ENCODE measurements at regions not wholly inside any gene's neighbourhood (a gene's known extent, or its start where the extent isn't known, plus 50 kb on each side); places are given as distances from the start of the nearest gene placed in this dataset.
"Not testable (repeated sequence)": the region's sequence is repeated elsewhere in the genome, so short reads cannot be mapped to it uniquely, and the experiment has no call there.

DNA sequence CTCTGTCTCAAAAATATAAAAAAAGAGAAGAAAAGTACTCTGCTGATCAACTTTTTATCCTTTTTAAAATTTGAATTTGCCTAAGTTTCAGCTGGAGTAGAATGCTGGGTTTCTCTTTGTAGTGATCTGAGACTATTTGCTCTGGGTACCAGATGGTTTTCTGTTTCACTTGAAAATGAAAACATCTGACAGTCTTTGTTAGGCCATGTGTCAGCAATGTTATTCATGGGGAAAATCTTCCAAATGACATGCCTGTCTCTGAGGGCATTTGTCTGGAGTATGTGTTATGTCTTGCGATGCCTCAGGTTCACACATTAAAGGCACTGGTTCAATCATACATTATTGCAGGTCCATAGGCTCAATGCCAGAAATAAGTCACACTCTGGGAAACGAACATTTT lies 175.3 kb upstream of the TMEM229A start:
- DNase-seq: no peak

DNA sequence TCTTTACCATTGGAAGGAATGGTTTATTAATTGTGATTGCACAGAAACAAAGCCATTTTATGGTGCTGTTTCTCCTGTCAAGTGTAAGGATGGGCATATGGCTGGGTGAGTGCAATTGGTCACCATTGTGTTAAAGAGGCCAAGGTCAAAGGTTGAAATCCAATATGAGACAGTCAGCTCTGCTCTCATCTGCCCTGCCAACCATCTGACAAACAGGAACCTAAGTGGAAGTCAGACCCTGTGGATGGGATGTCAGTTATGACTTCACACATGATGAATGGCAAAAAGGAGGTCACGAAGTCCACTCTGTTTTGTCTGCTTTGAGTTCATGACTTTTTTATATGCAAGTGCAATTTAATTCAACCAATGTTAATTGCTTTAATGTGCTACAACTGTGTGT lies 172.7 kb upstream of the TMEM229A start:
- DNase-seq: no peak

DNA sequence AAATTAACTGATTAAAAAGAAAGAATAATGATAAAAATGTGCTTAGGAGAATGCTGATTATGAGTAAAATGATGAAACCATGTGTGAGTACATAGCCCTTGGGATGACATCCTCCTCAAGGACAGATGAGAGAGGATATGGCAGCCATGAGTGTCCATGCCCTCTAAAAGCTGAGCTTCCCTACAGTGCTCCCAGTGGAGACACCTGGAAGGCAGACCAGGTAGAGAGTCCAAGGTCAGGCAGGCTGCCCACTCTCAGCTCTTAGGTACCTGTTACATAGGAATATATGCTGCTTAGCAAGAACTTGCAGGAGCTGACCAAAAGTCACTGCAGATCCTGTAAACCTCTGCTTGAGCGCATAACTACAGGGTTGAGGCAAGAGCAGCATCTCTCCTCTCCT lies 169.7 kb upstream of the TMEM229A start:
- DNase-seq: no peak

DNA sequence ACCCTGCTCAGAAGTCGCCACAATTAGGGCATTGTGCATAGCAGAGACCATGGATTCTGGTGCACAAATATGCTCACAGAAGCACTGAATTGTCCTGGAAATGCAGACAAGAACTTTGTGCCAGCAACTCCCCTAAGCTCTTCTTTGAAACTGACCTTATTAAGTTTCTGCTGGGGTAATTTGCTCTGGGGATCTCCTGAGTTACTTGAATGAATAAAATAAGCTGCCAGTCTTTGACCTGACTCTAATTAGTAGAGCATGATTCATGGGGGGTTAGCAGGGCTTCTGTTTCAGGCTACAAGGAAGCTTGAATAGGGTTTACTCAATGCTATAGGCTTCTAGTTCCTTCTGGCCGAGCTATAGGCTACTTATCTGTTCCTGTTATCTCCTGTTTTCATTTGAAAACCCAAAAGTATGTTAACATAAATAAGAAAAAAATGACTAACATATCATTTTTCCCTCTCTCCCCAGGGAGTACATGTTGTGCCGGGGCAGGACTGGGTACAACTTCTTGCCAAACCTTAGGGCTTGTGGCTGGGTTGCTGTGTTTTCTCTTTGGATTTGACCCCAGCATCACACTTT lies 169.0 kb upstream of the TMEM229A start:
- DNase-seq: no peak

DNA sequence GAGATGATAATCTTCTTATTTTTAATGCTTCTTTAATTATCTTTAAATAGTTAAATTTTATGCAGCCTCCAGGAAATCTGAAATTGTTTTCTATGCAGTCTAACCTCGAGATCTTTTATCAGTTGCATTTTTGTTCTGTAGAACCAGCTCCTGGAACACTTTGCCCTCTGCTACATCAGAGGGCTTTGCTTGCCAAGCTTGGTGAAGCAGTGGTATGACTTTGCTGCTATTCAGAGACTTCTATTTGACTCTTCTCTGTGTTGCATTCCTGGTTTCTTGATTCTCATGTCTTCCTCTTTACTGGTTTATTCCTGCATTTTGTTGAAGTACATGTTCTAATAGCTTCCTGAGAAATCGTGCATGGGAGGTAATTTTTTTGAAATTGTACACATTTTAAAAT lies 163.7 kb upstream of the TMEM229A start:
- no peak for DNase-seq

DNA sequence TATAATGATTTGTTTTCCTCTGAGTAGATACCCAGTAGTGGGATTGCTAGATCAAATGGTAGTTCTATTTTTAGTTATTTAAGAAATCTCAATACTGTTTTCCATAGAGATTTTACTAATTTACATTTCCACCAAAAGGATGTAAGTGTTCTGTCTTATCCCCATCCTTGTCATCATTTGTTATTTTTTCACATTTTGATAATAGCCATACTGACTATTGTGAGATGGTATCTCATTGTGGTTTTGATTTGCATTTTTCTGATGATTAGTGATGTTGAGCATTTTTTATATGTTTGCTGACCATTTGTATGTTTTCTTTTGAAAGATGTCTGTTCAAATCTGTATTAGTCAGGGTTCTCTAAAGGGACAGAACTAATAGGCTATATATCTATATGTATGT lies 160.0 kb upstream of the TMEM229A start:
- DNase-seq: no peak

DNA sequence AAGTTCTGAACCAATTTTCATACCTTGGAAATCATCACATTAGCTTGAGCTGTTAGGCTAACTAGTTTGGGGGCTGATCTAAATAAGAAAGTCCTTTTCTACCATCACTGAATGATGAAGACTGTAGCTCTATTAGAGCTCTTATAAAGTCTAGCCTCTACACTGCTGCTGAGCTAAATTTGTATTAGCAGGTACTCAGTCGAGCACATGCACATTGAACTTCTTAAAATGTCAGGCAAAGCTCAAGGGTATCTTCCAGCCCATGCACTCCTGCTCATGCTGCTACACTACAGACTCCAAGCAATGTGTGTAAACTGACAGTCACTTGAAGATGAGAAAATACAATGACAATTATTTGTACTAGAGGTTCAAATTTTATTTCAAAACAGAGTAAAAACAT lies 158.8 kb upstream of the TMEM229A start:
- no peak for DNase-seq

DNA sequence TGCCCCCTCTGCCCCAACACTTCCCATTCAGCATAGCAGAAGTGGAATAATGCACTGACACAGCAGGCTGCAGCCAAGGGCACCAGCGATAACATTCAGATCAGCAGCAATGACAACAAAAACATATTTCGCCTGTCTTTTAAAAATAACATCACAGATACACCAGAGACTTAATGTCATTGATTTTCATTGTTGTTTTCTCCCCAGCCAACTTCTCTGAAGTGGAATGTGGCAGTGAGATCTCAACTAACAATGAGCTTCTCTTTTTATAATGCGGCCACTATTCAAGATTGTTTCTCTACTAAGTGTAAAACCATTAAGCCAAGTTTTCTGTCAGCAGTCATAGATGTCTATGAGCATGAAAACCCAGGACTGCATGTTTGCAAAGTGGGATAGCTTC lies 158.2 kb upstream of the TMEM229A start:
- DNase-seq: no peak

DNA sequence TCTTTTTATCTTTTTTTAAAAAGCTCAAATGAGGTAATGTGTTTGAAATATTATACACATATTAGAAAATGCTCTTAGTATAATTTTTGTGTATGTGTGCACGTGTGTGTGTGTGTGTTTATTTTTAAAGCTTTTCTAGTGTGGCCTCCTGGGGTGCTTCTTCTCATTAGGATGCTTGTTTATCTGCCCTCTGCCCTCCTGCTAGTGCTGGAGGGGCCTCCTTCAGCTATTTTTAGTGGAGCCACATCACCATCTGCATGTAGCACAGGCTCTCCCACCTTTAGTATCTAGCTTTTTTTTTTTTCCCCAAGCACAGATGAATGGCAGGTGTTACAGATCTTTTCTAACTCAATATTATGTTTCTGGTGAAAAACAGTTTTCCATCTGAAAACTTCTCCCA lies 155.7 kb upstream of the TMEM229A start:
- no peak for DNase-seq

DNA sequence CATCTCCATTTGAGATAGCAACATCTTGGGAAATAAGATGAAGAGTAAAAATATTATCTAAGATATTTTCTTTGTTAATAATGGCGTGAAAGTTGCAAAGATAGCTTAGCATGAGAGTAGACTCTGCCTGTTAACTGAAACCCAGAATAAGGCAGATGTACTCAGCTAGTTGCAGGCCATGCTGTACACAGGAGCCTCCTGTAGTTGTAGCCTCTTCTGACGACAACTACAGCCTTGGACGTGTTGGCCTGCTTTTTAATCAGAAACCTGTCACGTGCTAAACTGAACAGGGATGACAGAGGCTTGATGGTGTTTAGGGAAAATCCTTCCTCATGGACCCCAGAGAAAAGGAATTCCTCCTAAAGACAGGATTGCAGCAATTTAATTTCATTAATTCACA lies 155.1 kb upstream of the TMEM229A start:
- no peak for DNase-seq

DNA sequence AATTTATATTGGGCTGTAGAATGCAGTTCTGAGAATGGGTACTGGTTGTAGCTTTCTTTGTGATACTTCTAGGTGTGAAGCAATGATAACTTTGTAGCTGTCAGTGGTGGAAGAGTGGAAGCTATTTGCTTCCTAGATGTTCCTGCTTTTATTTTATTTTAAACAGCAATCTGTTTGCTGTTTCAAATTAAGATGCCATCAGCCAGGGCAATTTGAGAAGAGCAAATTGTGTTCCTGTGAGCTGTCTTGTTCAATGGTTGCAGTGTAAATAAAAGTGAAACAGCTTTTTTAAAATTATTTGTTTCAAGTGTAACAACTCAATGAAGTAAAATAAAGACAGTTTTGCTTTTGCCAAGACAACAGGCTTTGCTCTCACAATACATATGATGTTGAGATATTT lies 150.8 kb upstream of the TMEM229A start:
- no peak for DNase-seq

DNA sequence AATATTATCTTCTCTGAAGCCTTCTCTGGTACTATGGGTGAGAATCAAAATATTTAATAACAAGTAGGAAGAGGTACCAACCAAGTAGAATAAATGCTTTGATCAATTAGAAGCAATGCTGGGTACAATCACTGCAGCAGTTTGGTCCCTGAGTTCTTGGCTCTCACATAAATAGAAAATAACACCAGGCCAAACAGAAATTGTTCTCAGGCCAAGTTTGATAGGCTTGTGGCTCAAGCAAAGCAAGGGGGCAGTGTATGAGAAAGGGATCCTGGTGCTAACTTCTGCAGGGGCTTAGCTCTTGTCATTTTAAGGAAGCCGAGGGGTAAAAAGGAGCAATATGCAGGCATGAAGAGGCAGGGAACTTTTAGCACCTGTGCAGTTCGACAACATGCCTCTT lies 146.8 kb upstream of the TMEM229A start:
- DNase-seq: no peak

DNA sequence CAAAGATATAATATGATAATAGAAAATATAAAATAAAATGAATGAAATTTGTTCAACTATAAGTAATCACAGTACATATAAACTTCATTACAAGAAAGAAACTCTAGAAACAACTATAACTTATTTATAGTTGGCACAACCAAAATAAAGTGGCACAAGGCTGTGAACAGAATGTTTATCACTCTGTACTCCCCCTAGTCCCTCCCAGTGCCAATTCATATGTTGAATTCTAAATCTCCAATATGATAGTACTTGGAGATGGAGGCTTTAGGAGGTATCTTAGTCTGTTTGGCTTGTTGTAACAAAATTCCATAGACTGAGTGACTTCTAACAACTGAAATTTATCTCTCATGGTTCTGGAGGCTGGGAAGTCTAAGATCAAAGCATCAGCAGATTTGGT lies 145.0 kb upstream of the TMEM229A start:
- no peak for DNase-seq

DNA sequence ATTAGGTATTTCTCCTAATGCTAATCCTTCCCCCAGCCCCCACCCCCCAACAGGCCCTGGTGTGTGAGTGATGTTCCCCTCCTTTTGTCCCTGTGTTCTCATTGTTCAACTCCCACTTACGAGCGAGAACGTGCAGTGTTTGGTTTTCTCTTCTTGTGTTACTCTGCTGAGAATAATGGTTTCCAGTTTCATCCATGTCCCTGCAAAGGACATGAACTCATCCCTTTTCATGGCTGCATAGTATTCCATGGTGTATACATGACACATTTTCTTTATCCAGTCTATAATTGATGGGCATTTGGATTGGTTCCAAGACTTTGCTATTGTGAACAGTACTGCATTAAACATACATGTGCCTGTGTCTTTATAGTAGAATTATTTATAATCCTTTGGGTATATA lies 138.9 kb upstream of the TMEM229A start:
- DNase-seq: not testable (repeated sequence)

DNA sequence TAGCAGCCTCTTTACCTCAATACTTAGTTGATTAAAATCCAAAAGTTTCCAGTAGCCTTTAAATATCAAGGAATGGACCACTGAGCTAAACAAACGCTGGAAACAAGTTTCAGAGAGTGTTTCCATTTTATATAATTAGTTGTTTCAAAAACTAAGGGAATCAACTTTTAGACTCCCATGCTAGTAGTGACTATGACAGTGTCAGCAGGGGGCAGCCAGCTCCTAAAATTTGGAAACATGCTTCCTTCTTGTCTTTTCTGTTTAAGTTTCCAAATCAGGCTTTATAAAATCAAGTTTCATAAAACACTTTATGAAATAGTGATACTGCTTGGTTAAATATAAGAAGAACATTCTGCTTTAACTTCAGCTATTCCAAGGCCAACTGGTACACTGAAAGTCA lies 138.2 kb upstream of the TMEM229A start:
- DNase-seq: no peak

DNA sequence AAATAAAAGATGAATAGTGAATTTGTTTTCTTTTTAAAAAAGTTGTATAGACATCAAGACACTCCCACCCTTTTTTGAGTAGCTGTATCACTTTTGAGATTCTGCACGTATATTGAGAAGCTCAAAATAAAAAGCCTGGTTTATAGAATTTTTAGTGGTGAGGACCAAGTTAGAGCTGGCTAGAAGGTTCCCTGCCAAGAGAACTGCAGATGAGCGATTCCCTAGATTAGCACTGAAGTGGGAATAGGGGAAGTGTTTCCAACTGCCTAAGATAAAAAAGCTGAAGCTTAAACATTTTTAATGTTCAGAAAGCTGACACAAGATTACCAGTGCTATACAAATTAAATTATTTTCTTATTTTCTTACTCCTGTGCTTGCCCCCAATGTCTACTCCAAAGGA lies 135.7 kb upstream of the TMEM229A start:
- DNase-seq: no peak

DNA sequence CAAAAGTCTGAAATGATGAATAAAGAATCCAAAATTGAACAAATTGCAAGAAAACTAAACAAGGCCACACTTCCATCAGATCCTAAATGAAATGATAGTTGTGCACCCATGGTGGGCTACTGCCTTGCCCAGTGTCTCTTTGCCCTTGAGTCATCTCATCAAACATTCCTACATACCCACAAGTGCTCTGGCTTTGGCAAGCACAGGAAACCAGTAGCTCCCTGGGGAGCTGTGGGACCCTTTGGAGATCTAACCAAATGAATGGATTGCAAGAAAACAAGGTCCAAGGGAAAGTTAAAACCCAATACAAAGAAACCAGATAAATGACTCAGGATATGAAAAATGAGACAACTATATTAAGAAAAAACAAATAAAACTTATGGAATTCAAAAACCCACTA lies 129.8 kb upstream of the TMEM229A start:
- no peak for DNase-seq

DNA sequence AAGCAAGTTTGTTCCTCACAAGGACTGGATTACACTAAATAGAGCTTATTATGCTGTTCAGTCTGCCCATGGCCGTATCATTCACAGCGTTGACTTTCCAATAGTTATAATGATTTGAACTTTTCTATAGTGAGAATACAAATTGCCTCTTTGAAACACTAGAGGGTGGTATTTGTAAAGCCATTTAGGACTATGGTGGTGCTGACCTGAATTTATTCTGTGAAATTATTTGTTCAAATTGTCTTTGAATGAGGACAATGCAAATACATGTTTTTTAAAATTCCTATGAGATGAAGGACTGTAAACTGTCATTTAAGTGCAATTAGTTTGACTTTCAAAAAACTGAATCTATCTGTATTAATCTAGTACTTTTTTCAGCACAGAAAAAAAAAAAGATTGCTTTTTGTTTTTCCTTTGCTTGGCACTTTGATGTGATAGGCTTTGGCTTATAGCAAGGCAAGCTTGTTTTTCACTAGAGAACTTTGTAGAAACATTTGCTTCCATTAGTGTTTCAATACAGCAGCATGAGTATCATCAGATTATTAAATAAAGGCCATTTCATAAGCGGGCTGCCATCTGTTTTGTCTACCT lies 122.7 kb upstream of the TMEM229A start:
- DNase-seq: no peak

DNA sequence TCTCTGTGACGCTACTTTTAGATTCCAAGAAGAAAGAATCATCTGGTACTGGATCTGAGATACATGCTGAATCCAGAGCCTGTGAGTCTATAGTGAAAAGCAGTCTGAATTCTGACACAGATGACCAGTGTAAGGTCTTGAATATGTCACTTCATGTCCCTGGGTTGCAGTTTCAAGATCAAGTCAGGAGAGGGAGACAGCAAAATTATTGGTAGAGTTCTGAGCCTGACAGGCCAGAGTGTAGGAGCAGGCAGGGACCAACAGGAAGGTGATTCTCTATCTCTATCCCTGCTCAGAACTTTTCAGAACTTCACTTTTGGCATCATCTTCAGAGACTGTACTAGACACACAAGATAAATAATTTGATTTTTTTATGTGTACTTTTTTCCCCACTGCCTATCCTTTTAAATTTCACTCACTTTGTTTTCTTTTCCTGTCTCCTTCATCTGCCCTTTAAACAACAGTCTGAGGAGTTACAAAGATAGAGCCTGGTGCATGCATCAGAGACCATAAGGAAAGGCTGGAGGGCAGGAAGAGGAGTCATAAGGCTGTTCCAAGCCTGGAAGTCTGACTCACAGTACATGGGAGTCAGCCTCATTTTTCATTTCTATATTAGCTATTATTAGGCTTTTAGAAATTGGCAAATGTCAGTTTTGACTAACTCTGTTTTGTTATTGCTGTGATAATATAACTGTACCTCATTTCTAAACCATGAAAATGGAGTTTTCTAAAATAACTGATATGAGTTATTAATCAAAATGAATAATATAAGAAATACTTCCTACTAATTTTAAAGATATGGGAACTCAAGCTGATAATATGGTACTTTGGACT lies 120.2 kb upstream of the TMEM229A start:
- DNase-seq: peak; percentile 63

DNA sequence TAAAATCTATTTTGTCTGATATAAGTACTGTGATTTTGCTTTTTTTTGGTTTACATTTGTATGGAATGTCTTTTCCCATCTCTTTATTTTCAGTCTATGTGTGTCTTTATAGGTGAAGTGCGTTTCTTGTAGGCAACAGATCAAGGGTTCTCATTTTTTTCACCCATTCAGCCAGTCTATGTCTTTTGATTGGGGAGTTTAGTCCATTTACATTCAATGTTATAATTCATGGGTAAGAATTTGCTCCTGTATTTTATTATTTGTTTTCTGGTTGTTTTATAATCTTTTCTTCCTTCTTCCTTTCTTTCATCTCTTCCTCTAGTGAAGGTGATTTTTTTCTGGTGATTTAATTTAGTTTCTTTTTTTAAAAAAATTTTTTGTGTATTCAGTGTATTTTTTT lies 104.8 kb upstream of the TMEM229A start:
- DNase-seq: no peak

DNA sequence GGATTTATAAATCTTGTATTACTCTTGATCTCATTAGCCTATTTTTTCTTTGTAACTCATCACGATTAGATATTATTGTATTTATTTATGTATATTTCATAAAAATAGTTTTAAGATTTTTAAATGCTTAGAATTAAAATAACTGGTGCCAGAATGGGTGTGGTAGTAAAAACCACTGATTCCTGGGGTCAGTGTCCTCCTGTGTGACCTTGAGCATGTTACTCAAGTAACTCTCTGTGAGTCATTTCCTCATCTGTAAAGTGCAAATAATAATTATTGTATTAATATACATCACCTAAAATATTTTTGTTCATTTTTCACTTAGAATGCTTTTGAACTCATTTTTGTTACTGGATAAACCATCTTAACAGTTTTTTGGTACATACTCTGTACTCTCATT lies 91.3 kb upstream of the TMEM229A start:
- no peak for DNase-seq

DNA sequence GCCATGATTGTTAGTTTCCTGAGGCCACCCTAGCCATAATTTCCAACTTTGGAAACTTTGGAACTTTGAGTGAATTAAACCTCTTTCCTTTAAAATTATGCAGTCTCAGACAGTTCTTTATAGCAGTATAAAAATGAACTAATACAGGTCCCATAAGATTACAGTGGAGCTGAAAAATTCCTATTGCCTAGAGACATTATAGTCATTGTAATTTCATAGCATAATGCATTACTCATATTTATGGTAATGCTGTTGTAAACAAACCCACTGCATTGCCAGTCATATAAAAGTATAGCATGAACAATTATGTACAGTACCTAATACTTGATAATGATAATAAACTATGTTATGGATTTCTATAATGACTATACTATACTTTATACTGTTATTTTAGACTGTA lies 88.0 kb upstream of the TMEM229A start:
- no peak for DNase-seq

DNA sequence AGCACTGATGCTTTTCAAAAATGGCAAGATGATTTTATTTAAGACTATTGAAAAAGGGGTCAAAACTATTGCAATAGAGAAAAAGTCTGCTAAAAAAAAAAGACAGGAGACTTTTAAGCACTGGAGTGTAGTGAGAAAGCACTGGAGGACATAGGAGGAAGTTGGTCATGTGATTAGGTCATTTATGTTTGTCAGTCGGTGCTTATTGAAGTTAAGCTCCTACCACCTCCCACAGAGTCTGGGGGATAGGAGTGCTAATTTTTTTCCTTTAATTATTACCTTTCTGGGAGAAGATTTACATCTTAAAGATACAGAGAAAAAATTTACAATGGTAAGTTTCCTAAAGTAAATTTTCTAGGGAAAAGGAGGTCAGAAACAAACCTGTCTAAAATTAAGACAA lies 80.2 kb upstream of the TMEM229A start:
- no peak for DNase-seq

DNA sequence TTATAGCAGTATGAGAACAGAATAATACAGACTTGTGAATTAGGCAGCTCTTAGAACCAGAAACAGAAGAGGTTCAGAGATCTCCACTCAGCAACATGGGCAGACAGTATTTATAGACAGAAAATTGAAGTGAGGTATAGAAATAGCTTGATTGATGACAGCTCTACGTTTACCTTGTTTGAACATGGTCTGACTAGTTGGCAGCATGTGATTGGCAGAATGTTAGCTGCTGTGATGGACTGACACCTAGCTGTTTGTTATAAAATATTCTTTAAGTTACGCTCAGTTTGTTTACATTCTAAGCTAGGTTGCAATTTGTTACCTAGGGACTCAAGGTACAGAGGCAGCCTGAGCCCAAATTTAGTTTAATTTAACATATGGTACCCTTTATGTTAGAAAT lies 73.7 kb upstream of the TMEM229A start:
- no peak for DNase-seq

Measured in NCI-H226 (cell line).